SHP77 (cell line): ENCODE measurements at regions not wholly inside any gene's neighbourhood (a gene's known extent, or its start where the extent isn't known, plus 50 kb on each side); places are given as distances from the start of the nearest gene placed in this dataset.
"Not testable (repeated sequence)": the region's sequence is repeated elsewhere in the genome, so short reads cannot be mapped to it uniquely, and the experiment has no call there.

Source experiments
- DNase-seq, 2 experiments: peaks; one replicate each; lab custom pipeline; 2025; lab: John Stamatoyannopoulos, UW

DNA sequence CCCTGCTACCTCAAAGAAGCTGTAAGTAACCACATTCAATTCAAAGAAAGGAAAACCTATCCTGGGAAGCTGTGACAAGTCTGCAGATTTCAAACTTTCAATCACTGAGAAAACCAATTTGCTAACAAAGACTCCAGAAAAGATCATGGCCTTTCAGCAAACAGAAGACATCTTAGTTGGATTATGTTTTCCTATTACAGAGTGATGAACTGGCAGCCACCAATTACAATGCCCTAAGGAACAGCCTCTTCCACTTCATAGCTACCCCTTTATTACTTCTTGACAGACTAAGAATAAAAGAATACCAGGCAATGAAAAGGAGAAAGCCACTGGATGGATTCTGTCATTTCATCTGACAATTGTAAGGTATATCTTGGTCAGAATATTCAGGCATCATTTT is 128.2 kb upstream of the RASEF start:
- no peak for DNase-seq

DNA sequence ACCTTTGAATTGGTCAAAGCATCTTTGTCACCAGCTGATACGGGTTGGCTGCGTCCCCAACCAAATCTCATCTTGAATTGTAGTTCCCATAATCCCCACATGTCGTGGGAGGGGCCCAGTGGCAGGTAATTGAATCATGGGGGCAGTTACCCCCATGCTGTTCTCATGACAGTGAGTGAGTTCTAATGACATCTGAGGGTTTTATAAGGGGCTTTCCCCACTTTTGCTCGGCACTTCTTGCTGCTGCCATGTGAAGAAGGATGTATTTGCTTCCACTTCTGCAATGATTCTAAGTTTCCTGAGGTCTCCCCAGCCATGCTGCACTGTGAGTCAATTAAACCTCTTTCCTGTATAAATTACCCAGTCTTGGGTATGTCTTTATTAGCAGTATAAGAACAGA is 126.1 kb upstream of the RASEF start:
- not testable (repeated sequence) for DNase-seq

DNA sequence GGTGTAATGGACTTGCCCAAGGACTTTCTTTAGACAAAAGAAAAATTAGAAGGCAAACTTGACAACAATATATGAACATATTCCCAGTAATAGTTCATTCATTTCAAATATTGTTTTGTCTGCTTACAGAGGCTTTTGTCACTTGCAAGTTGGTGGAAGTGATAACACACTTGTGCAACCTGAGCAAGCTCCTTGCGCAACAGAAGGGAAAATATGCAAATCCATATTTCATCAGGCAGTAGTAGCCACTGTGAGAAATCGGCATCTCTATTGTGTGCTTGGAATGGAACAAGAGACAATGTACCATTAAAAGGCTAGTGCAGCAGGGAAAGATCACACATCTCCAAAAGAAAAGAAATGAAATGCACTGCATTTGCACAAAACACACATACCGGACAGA is 125.3 kb upstream of the RASEF start:
- no peak for DNase-seq

DNA sequence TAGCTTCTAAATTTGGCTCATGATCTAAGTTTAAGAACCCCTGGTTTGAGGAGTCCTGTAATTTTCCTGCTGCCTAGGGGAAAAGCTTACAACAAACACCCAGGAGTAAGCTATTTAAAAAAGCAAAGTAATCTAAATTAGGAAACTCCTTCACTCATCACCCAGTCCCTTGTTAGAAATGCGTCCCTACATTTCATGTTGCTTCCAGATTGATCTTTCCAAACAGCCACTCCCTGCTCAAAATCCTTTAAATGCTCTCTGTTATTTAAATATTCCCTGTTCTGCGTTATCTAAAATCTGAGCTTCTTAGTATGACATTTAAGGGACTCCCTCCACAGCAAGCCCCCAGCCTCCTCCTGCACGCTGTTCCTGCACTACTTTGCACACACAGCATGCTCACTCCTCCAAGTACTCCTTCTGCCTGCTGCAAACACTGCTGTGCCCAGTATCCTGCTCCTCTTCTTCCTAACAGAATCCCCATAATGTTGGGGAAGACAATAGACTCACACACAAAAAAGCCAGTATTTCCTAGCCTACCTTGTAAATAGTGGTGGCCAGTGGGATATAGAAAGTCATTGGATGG is 123.3 kb upstream of the RASEF start:
- DNase-seq: no peak

DNA sequence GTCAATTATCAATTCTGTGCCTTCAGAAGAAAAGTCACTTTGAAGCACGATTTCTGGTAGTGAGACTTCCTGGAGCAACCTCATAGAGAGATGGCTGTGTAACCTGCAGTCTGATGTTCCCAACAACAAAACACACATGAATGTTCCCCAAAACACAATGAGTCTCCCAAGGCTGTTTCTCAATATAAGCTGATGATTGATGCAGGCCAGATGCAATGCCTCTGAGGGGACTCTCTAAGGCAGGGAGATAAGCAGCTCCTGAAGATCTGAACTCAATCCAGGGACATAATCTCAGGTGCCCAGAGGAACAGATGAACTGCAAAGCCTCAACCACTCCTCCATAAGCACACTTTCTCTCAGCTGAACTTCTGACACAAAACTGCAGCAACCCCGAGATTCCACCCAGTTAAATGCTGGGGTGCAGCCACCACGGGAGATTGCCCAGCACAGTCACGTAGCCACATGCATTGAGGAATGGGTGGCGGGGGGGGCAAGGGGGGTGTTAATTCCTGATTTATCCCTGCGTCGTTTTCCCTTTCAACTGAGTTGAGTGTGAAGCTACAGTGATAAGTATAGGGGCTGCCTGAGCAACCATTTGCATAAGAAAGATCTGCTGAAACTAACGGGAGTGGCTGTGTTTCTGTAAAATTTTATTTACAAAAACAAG is 122.7 kb upstream of the RASEF start:
- DNase-seq: no peak

DNA sequence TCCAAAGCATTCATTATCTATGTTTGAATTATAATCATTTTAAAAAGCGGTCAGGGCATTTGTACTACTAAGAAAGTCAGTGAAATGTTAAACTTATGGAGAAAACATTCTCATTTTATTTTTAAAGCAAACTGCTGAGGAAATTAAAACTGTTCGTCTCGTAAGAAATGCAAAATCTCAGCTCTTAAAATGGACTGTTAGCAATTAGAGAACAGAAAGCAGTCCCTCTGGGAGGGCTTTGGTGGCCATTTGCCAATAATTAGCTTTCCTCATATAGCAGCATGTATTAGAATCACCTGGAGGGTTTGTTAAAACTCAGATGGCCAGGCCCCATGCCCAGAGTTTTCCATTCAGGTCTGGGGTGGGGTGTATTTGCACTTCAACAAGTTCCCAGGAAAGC is 120.7 kb upstream of the RASEF start:
- DNase-seq: no peak

DNA sequence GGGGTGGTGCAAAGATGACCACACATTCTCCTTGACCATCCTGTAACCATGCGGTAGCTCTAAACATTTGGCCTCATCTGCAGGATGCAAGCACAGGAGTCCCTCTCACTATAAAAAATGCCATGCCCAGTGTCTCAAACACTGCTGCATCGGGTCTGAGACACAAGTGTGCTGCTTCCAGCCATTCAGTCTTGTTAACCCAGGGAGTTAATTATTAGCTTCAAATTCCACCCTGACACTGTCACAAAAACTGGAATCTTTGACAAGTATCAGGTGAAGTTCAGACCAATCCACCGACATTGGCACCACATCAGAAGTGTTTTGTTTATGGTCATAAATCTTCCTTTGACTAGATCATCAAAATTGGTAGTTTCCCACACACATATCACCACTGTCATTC is 119.1 kb upstream of the RASEF start:
- no peak for DNase-seq

DNA sequence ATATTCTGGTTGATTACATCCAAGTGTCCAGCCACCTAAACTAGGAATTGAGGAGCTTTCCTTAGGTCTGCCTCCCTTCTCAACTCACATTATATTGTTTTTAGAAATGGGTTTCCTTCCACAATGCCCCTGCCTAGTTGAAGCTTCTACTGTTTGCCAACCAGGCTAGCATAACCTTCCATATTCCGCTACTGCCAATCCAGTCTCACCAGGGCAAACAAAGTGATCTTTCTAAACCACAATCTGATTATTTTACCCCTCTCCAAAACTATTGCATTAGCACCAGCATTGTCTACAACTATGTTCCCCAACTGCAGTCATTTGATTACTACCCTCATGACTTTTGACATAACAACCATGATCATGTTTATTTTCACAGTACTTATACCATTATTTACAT is 115.8 kb upstream of the RASEF start:
- no peak for DNase-seq

DNA sequence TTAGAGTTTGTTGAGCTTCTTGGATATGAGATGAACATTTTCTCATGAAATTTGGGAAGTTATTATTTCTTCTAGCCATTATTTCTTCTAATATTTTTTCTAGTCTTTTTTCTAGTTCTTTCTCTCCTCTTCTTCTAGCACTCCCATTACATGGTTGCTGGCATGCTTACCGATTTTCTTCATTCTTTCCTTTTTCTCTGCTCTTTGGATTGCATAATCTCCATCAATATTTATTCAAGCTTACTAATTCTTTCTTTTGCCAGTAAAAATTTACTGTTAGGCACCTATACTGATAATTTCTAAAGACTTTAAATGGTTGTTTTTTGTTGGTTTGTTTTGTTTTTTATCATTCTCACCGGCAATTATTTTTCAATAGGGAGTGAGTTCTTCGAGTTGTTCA is 114.8 kb upstream of the RASEF start:
- DNase-seq: no peak

DNA sequence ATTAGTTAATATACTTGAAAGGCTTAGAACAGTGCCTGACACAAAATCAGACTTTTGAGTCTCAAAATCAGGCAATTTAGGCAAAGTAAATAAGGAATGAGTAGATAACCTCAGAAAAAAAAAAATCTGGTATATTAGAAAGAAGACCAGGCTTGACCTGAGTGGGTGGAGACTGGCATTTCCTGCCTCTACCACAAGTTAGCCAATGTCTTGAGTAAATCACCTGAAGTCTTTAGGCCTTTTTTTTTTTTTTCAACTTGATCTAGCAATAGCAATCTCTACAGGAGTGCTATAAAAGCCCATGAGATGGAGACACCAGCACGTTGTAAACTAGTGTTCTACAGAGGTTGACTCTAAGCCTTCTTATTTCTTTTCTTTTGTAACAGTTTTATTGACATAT is 104.2 kb upstream of the RASEF start:
- DNase-seq: no peak

DNA sequence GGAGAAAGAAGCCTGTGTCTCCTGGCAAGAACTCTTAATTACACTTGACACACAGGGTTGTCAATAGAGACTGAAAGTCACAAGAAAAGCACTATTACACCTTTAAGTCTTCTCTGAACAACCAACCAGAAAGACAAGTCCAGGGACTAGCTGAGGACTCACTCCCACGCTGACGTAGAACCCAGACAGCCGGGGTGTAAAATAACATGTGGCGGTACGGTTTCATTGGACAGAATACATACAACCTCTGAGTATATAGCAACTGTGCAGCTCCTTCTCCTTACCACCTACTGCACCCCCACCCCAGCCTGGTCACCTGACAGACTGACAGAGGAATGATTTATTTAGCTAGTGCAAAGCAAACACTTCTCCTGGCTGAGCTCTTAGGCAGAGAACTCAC is 103.4 kb upstream of the RASEF start:
- DNase-seq: peak; percentile 2 to 10

DNA sequence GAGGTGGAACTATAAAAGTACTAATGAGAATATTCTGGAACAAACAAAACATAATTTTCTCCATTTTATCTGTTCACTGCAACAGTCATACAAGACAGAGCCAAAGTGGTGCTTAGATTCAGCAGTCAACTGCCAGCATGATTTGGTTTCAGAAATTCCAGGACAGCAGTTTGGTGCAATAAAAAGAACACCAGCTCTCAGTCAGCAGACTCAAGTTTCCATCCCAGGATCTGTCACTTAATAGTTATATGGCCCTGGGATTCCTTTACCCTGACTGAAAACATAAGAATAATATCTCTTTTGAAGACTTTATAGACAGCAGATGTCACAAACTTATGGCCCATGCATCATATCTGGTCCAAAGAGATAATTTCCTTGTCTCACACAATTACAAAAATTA is 92.8 kb upstream of the RASEF start:
- DNase-seq: no peak

DNA sequence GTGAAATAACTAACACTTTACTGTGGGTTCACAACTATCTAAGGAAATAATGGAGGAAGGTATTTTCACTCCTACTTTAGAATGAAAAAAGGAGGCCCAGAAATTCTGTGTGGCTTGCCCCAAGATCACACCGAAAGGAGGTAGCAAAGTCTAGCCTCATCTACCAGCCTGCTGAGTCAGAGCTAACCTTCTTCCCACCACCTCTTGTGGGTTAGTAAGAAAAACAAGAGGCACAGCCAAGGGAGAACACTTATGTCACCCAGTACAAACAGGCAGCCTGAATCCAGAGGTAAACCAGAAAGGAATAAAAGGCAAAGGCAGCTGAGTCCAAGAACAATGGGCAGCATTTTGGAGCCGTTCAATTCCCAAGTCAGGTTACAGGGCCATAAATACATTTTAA is 91.9 kb upstream of the RASEF start:
- no peak for DNase-seq

DNA sequence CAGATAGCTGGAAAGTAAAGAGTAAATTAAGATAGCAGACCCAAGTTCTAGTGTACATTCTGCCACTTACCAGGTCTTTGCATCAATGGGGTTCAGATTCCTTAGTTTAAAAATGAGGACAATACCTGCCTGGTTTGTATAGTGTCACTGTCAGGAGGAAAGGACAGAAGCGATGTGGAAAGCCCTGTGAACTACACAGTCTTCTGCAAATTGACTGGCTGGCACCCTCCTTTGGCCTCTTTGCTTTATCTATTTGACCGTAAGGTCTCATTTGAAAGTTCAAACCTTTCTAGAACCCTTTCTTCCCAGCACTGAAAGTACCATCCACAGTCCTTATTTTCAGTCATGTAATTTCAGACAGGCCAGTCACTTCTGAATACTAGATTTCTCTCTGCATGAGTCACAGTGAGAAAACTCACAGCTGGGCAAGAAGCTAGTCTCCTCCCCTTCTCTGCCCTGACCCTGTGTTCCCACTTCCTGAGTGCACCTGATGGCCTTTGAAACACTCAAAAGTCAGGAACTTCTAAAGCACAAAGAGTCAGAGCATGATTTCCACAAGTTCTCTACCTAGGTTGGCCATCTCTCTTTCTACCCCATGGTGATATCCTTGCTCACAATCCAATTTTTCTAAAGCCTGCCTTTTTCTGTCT is 91.3 kb upstream of the RASEF start:
- no peak for DNase-seq

DNA sequence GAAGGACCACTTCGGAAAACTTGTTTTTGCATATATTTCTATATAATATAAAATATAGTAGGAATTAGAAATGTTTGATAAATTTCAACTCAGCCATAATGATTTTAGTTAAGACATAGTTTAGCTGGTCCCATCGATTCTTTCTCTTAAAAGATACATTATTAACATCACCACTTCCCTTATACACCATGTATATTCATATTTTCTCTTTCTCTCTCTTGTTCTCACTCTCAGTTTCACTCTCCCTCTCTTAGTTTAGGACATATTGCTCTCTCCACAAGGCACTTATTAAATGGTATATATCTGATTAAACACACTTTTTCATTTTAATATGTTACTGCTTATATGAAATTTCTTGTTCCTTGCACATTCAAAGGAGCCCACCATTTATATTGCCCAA is 90.1 kb upstream of the RASEF start:
- no peak for DNase-seq

DNA sequence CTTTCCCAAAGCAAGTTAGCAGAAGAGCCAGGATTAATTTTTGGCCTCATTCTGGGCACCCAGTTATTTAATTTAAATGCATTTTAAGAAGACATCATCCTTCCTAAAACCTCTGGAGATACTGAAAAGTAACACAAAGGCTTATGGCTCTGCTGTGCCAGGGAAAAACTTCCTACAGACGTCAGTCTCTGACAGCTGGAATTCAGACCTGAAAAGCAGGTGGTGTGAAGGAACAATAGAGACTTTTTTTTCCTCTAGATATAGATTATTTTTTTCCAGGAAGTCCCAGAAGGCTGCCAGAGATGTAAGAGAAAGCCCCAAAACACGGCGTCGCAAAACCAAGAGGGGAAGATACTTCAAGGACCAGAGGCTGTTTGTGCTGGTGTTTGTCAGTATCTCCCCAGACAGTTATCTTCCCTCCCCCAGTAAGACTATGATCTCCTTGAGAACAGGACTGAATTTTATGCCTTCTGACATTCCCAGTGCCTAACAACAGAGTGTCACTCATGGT is 88.7 kb upstream of the RASEF start:
- DNase-seq: no peak

DNA sequence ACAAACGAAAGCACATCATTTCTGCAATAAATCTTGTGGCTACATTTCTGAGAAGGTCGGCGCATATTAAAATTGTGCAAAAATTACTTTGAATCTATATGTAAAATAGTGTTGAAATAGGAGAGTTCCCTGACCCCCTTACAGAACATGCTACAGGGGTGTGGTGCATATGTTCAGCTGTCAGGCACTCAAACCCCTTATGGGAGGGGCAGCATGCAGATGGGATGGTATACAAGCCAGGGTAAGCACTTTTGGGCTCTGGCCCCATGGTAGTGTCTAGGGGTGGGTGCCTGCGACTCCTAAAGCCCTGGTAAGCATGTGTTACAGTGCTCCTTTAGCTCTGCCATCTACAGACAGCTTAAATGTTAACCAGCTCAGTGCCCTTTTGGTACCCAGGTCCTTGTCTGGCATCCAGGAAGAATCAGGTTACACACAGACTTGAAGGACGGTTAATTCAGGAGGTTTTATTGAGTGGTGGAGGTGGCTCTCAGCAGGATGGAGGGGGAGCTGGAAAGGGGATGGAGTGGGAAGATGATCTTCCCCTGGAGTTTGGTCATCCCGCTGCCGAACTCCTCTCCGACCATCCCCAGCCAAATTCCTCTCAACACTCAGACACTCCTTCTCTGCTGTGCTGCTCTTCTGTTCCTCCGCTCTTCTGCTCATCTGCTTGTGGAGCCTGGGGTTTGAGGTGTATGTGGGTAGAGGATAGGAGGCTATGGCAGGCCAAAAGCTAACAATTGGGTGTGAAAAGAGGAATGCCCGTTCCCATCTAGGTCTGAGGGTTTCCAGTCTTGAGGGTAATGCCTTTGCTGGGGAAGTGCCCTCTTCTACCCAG is 84.6 kb upstream of the RASEF start:
- no peak for DNase-seq

DNA sequence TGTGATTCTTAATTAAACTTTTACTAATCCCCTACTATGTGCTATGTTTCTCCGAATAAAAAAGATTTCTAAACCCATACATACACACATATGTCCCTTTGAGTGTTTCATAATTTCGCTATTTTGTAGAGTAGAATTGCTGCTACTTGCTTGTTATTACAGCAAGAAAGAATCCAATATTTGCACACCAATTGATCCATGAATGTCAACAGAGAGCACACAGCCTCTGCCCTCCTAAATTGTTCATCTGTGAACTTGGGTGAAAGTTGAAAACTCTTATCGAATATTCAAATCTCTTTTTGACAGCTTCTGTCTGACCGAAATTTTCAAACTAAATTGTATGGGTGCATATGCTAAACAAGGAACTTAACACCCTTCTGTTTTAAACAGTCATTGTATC is 83.4 kb upstream of the RASEF start:
- DNase-seq: no peak

DNA sequence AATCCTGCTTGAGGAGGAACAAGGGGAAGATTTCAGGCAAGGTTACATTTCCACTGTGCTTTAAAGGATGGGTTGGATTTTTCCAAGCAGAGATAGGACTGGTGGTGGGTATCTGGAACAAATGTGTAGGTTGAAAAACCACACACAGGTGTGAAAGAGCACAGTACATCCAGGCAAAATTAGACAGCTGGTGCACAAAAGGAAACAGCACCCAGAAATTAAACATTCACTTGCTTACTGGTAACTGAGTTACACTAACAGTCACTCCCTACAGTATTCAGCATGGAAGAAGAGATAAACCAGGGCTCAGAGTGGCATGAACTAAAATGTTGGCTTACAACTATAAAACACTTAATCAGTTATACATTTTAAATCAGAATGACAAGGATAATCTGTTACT is 81.5 kb upstream of the RASEF start:
- no peak for DNase-seq

DNA sequence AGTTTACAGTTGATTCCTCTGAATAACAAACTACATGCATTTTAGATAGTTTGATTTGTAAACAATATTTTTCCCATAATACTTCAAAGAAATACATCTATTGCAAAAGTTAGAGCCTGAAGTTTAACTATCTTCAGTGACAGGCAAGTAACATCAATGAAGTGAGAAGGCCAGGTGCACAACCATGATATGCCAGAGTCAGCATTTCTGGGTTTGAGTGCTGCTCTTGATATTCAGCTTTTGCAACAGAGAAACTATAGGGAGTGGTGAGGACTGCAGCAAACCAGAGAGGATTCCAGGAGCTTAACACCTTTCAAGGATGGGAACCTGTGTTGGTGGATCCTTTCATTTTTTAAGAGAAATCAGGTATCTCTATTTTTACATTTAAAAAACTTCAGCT is 79.4 kb upstream of the RASEF start:
- DNase-seq: no peak

DNA sequence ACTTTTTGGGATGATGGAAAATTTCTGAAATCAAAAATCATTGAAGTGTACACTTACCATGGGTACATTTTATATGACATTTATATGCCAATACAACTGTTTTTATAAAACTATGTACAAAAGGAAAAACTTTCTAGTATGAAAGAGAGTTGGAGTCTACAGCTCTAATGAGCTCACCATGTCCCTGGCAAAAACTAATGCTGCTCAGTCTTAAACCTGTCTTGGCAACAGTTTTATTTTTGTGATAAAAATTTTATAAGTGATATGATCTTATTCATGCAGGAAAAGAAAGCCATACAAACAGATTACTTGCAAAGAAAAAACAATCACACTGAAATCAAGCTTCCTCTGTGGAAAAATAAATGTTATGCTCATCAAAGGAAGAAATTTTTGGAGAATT is 78.9 kb upstream of the RASEF start:
- DNase-seq: no peak

DNA sequence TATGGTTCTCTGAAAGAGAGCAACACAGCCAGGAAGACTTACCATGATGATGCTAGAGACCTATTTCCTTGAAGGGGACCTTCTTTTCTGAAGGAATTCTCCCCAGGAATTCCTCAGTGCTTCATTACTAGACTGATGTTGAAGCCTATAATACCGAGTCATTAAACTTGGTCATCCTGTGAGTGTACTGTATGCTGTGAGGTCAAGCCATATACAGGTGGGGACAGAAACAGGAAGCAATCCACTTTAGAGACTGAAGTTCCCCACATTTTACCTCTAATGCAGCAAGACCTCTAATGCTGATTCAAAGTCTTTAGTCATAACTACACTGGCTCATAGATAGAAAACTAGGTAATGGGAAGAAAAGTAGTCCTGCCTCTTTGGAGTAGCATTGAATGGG is 77.1 kb upstream of the RASEF start:
- DNase-seq: no peak
